ENCODE measurements at regions not wholly inside any gene's neighbourhood (a gene's known extent, or its start where the extent isn't known, plus 50 kb on each side); places are given as distances from the start of the nearest gene placed in this dataset.
"Not testable (repeated sequence)": the region's sequence is repeated elsewhere in the genome, so short reads cannot be mapped to it uniquely, and the experiment has no call there.

DNA sequence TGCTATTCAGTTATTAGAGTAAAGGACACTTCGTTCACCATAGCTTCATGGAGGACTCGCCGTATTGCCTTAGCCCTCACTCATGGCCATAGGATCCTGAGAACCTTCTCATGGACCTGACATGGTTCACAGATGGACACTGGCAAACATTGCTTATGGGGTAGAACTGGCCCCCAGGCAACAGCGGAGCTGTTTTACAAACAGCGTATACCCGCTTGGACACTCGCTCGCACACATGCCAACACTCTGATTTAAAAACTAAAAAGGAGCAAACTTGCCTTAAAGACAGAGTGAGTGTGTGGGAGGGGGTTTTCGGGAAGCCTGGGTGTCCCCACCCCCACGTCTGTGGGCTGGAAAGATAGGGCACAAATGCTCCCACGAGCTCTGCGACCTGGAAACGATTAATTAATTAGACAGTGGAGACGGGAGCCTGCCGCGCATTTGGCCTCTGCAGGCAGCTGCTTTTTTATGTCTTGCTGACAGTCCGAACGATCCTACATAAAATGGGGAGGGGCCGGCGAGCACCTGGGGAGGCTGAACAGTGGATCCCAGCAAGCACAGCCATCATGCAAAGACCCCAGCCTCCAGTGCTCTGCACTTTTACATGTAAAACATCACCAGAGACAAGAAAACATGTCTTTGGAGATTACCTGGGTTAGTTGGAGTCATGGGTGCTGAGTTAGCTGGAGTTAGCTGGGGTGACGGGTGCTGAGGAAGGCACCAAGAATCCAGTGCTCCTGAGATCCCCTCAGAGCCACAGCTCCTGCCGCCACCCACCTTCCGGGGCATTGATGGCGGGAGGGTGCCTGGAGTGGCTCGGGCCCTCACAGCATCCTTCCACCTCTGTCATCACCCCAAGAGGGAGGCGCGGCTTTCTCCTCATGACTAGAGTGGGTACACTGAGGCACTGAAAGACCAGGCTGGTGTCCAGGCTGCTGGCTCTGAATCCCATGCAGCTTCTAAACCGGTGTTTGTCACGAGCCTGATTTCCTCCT lies 105.7 kb downstream of the NPIPB11 start:
- Histone ChIP-seq H3K4me1 (ENCODE audit: insufficient read depth, low read length, poor library complexity, severe bottlenecking) (peaks cover 11% of the 10 kb centered on the region), H2AFZ (ENCODE audit: low read length) (0 out of 2 replicates have a peak overlapping the region, but pooled peaks have one; percentile 52), H3K4me2 (ENCODE audit: low read depth, low read length, poor library complexity, severe bottlenecking) (peak overlapping the region; percentile 45), H3K9ac (ENCODE audit: low read depth, low read length, poor library complexity, severe bottlenecking) (peak overlapping the region; percentile 45)
- H3K36me3 ChIP-seq (ENCODE audit: insufficient read depth, low read length); H4K20me1 ChIP-seq (ENCODE audit: insufficient read depth, low read length, poor library complexity, severe bottlenecking); H3F3A ChIP-seq (ENCODE audit: low read depth); H3K27me3 ChIP-seq (ENCODE audit: insufficient read depth, low read length, poor library complexity, severe bottlenecking); H3K9me3 ChIP-seq (ENCODE audit: insufficient read depth, low read depth, low read length); H3K79me2 ChIP-seq (ENCODE audit: insufficient read depth, low read length); H3K4me3 ChIP-seq (ENCODE audit: low read length, poor library complexity, severe bottlenecking); H3K9me2 ChIP-seq (replicated peaks; ENCODE audit: low read depth, low read length): not testable (repeated sequence)

DNA sequence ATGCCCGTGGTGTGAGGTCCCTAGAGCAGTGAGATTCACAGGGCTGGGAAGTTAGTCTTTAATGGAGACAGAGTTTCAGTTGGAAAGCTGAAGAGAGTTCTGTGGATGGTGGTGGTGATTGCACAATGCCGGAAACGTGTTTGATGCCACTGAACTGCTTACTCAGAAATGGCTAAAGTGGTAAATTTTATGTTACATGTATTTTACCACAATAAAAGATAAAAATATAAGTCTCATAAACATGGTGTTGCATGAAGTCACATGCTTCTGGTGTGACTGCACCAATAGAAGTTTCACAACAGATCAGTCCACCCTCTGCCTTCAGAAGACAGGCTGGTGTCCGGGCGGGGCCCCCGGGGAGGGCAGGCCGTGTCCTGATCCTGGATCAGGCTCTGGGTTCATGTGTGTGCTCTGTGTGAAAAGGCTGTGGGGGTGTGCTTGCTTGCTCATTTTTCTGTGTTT lies 106.5 kb downstream of the NPIPB11 start:
- H3K27me3 ChIP-seq (ENCODE audit: insufficient read depth, low read length, poor library complexity, severe bottlenecking); H4K20me1 ChIP-seq (ENCODE audit: insufficient read depth, low read length, poor library complexity, severe bottlenecking); H3K9me2 ChIP-seq (replicated peaks; ENCODE audit: low read depth, low read length); H3K9me3 ChIP-seq (ENCODE audit: insufficient read depth, low read depth, low read length); H3F3A ChIP-seq (ENCODE audit: low read depth); H3K36me3 ChIP-seq (ENCODE audit: insufficient read depth, low read length); H3K79me2 ChIP-seq (ENCODE audit: insufficient read depth, low read length); H3K4me3 ChIP-seq (ENCODE audit: low read length, poor library complexity, severe bottlenecking): not testable (repeated sequence)
- peak overlapping the region; percentile 45 for H3K9ac ChIP-seq (ENCODE audit: low read depth, low read length, poor library complexity, severe bottlenecking)
- 0 out of 2 replicates have a peak overlapping the region, but pooled peaks have one; percentile 52 for H2AFZ ChIP-seq (ENCODE audit: low read length)
- H3K4me1 ChIP-seq (ENCODE audit: insufficient read depth, low read length, poor library complexity, severe bottlenecking), result peaks cover 11% of the 10 kb centered on the region
- peak overlapping the region; percentile 45 for H3K4me2 ChIP-seq (ENCODE audit: low read depth, low read length, poor library complexity, severe bottlenecking)

DNA sequence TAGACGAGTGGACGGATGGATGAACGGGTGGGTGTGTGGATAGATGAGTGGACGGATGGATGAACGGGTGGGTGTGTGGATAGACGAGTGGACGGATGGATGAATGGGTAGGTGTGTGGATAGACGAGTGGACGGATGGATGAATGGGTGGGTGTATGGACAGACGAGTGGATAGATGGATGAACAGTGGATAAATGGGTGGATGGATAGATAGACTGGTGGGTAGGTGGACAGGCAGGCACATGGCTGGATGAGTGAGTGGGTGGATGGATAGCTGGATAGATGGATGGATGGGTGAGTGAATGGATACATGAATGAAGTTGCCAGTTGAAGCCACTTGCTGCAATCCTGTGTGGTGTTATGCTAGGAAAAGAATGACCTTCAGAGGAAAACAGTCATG lies 107.5 kb downstream of the NPIPB11 start:
- H4K20me1 ChIP-seq (ENCODE audit: insufficient read depth, low read length, poor library complexity, severe bottlenecking); H3K27me3 ChIP-seq (ENCODE audit: insufficient read depth, low read length, poor library complexity, severe bottlenecking); H2AFZ ChIP-seq (ENCODE audit: low read length); H3K9me2 ChIP-seq (replicated peaks; ENCODE audit: low read depth, low read length); H3K36me3 ChIP-seq (ENCODE audit: insufficient read depth, low read length); H3K9ac ChIP-seq (ENCODE audit: low read depth, low read length, poor library complexity, severe bottlenecking); H3K4me2 ChIP-seq (ENCODE audit: low read depth, low read length, poor library complexity, severe bottlenecking); H3F3A ChIP-seq (ENCODE audit: low read depth); H3K79me2 ChIP-seq (ENCODE audit: insufficient read depth, low read length); H3K9me3 ChIP-seq (ENCODE audit: insufficient read depth, low read depth, low read length); H3K4me3 ChIP-seq (ENCODE audit: low read length, poor library complexity, severe bottlenecking): not testable (repeated sequence)
- H3K4me1 ChIP-seq (ENCODE audit: insufficient read depth, low read length, poor library complexity, severe bottlenecking), result peaks cover 11% of the 10 kb centered on the region

DNA sequence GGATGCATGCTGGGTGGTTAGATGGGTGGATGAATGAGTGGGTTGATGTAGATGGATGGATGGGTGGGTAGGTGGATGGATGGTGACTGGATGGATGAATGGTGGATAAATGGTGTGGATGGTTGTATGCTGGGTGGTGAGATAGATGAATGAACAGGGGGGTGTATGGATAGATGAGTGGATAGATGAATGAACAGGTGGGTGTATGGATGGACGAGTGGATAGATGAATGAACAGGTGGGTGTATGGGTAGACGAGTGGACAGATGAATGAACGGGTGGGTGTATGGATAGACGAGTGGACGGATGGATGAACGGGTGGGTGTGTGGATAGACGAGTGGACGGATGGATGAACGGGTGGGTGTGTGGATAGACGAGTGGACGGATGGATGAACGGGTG lies 108.2 kb downstream of the NPIPB11 start:
- H2AFZ ChIP-seq (ENCODE audit: low read length); H3K79me2 ChIP-seq (ENCODE audit: insufficient read depth, low read length); H3K4me2 ChIP-seq (ENCODE audit: low read depth, low read length, poor library complexity, severe bottlenecking); H3K27me3 ChIP-seq (ENCODE audit: insufficient read depth, low read length, poor library complexity, severe bottlenecking); H3F3A ChIP-seq (ENCODE audit: low read depth); H3K9me2 ChIP-seq (replicated peaks; ENCODE audit: low read depth, low read length); H3K9ac ChIP-seq (ENCODE audit: low read depth, low read length, poor library complexity, severe bottlenecking); H3K4me3 ChIP-seq (ENCODE audit: low read length, poor library complexity, severe bottlenecking); H3K36me3 ChIP-seq (ENCODE audit: insufficient read depth, low read length); H4K20me1 ChIP-seq (ENCODE audit: insufficient read depth, low read length, poor library complexity, severe bottlenecking); H3K9me3 ChIP-seq (ENCODE audit: insufficient read depth, low read depth, low read length): not testable (repeated sequence)
- peaks cover 11% of the 10 kb centered on the region for H3K4me1 ChIP-seq (ENCODE audit: insufficient read depth, low read length, poor library complexity, severe bottlenecking)

DNA sequence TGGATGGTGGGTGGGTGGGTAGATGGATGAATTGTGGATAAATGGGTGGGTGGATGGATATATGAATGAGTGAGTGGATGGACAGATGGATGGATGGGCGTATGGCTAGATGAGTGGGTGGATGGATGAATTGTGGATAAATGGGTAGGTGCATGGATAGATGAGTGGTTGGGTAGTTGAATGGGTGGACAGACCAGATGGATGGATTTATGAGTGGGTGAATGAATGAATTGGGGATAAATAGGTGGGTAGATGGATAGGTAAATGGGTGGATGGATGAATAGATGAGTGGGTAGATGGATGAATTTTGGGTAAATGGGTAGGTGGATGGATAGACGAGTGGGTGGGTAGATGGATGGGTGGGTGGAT lies 108.7 kb downstream of the NPIPB11 start:
- not testable (repeated sequence) for H2AFZ ChIP-seq (ENCODE audit: low read length); H3K79me2 ChIP-seq (ENCODE audit: insufficient read depth, low read length); H3K9ac ChIP-seq (ENCODE audit: low read depth, low read length, poor library complexity, severe bottlenecking); H3K36me3 ChIP-seq (ENCODE audit: insufficient read depth, low read length); H3K9me3 ChIP-seq (ENCODE audit: insufficient read depth, low read depth, low read length); H3F3A ChIP-seq (ENCODE audit: low read depth); H3K4me3 ChIP-seq (ENCODE audit: low read length, poor library complexity, severe bottlenecking); H3K4me2 ChIP-seq (ENCODE audit: low read depth, low read length, poor library complexity, severe bottlenecking); H3K27me3 ChIP-seq (ENCODE audit: insufficient read depth, low read length, poor library complexity, severe bottlenecking); H4K20me1 ChIP-seq (ENCODE audit: insufficient read depth, low read length, poor library complexity, severe bottlenecking); H3K9me2 ChIP-seq (replicated peaks; ENCODE audit: low read depth, low read length)
- H3K4me1 ChIP-seq (ENCODE audit: insufficient read depth, low read length, poor library complexity, severe bottlenecking), result peaks cover 11% of the 10 kb centered on the region

DNA sequence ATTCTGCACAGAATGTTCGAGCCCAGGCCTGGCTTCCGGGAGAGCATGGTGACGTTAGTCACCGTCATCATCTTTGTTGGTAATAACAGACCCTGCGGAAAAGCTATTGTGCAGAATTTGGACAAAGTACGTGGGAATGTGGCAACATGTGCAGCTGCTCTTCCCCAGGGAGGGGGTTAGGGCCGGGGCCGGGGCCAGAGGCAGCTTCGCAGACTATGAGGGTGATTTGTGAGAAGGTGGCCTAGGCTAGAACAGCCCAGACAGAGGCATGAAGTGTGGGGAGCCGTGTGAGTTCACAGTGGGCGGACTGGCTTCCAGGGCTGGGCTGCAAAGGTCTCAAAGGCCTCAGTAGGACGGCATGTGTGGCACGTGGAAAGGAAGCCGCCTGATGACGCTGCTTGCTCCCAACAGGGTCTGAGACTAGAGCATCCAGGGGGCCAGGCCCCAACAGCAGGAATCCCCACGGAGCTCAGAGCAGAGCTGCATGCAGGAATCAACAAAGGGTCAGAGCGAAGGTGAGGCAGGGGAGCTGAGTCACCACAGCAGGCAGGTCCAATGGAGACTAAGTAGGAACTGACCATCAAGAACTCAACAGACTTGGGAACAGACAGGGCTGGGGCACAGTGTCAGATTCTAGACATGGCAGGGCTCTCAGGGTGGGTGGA lies 109.2 kb downstream of the NPIPB11 start:
- not testable (repeated sequence) for H3F3A ChIP-seq (ENCODE audit: low read depth); H3K4me2 ChIP-seq (ENCODE audit: low read depth, low read length, poor library complexity, severe bottlenecking); H3K27me3 ChIP-seq (ENCODE audit: insufficient read depth, low read length, poor library complexity, severe bottlenecking); H3K9me2 ChIP-seq (replicated peaks; ENCODE audit: low read depth, low read length); H3K9ac ChIP-seq (ENCODE audit: low read depth, low read length, poor library complexity, severe bottlenecking); H3K4me3 ChIP-seq (ENCODE audit: low read length, poor library complexity, severe bottlenecking); H3K9me3 ChIP-seq (ENCODE audit: insufficient read depth, low read depth, low read length); H2AFZ ChIP-seq (ENCODE audit: low read length); H3K79me2 ChIP-seq (ENCODE audit: insufficient read depth, low read length); H4K20me1 ChIP-seq (ENCODE audit: insufficient read depth, low read length, poor library complexity, severe bottlenecking); H3K36me3 ChIP-seq (ENCODE audit: insufficient read depth, low read length)
- H3K4me1 ChIP-seq (ENCODE audit: insufficient read depth, low read length, poor library complexity, severe bottlenecking), result peaks cover 11% of the 10 kb centered on the region

DNA sequence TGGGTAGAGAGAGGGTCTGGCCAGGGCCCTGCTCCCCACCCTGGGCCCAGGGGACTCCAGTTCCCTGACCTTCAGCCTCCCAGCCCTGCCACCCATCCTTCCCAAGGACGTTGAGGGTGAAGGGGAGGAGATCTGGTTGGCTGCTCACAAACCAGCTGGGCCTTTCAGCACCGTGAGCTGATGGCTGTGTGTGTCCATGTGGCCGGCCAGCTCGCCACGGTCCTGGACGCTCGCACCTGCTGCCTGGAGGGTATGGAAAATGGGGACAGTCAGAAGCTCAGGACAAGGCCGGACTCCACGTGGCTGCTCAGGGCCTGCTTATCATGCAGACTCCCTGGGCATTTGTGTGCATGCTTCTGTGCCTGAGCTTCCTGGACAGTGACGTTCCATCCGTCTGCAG lies 110.3 kb downstream of the NPIPB11 start:
- H3K27me3 ChIP-seq (ENCODE audit: insufficient read depth, low read length, poor library complexity, severe bottlenecking); H3K79me2 ChIP-seq (ENCODE audit: insufficient read depth, low read length); H3F3A ChIP-seq (ENCODE audit: low read depth); H3K36me3 ChIP-seq (ENCODE audit: insufficient read depth, low read length); H3K4me2 ChIP-seq (ENCODE audit: low read depth, low read length, poor library complexity, severe bottlenecking); H3K9ac ChIP-seq (ENCODE audit: low read depth, low read length, poor library complexity, severe bottlenecking); H3K9me2 ChIP-seq (replicated peaks; ENCODE audit: low read depth, low read length); H4K20me1 ChIP-seq (ENCODE audit: insufficient read depth, low read length, poor library complexity, severe bottlenecking); H3K4me3 ChIP-seq (ENCODE audit: low read length, poor library complexity, severe bottlenecking); H3K9me3 ChIP-seq (ENCODE audit: insufficient read depth, low read depth, low read length); H2AFZ ChIP-seq (ENCODE audit: low read length): not testable (repeated sequence)
- H3K4me1 ChIP-seq (ENCODE audit: insufficient read depth, low read length, poor library complexity, severe bottlenecking), result peaks cover 11% of the 10 kb centered on the region

Measured in Loucy (cell line).